Endothelial cell (in vitro differentiated cells): ENCODE measurements at regions not wholly inside any gene's neighbourhood (a gene's known extent, or its start where the extent isn't known, plus 50 kb on each side); places are given as distances from the start of the nearest gene placed in this dataset.
"Not testable (repeated sequence)": the region's sequence is repeated elsewhere in the genome, so short reads cannot be mapped to it uniquely, and the experiment has no call there.

Experiments
- DNase-seq: peaks from one replicate; pipeline ENCODE4 v3.0.0; 2021; ENCODE audit warnings: low spot score
- H3K27ac Mint-ChIP-seq: one replicate; pipeline ENCODE4 v1.8.0; 2021; ENCODE audit warnings: mixed read lengths, inconsistent platforms; ENCODE audit not compliant: unreplicated experiment
- H3K27me3 Mint-ChIP-seq: one replicate; pipeline ENCODE4 v1.8.0; 2021; ENCODE audit warnings: mild to moderate bottlenecking, moderate library complexity, mixed read lengths, inconsistent platforms; ENCODE audit not compliant: unreplicated experiment
- H3K36me3 Mint-ChIP-seq: one replicate; pipeline ENCODE4 v1.8.0; 2021; ENCODE audit warnings: mild to moderate bottlenecking, low read depth, mixed read lengths, inconsistent platforms; ENCODE audit not compliant: unreplicated experiment
- H3K4me1 Mint-ChIP-seq: one replicate; pipeline ENCODE4 v1.8.0; 2021; ENCODE audit warnings: mild to moderate bottlenecking, mixed read lengths, inconsistent platforms; ENCODE audit not compliant: unreplicated experiment
- H3K4me3 Mint-ChIP-seq: one replicate; pipeline ENCODE4 v1.8.0; 2021; ENCODE audit warnings: mild to moderate bottlenecking, mixed read lengths, inconsistent platforms; ENCODE audit not compliant: unreplicated experiment
- H3K9me3 Mint-ChIP-seq: one replicate; pipeline ENCODE4 v1.8.0; 2021; ENCODE audit warnings: mixed read lengths, inconsistent platforms; ENCODE audit not compliant: unreplicated experiment
- TF ChIP-seq, protein P1 (sequence below): fragments of 200-600 bp; sonication (generic); IDR thresholded peaks from one replicate; pipeline ENCODE4 v1.5.0; 2021; ENCODE audit warnings: antibody characterized with exemption; ENCODE audit not compliant: unreplicated experiment

DNA sequence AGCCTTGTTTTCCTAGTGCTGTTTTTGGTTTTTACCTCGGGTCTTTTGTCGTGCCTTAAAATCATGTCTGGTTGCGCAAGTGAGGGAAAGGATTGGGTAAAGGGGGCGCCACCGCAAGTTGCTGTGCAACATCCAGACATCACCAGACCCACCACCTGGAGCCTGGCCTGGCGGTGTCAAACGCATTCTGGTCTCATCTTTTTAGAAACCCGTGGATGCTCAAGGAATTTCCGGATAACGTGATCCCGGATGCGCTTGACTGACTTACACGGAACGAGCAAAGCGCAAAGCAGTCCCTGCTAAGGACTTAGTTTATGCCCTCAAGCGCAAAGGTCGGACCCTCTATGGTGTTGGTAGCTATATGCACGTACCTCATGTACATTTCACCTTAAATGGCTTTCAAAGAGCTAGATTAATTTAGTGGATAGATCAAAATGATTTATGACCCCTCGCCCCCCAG is 105.2 kb downstream of the OR2B2 start:
- peak overlapping the region; percentile 91 for H3K4me3 Mint-ChIP-seq
- peak overlapping the region; percentile 57 for H3K27ac Mint-ChIP-seq
- H3K4me1 Mint-ChIP-seq = peaks cover 30% of the 10 kb centered on the region
- no peaks in the 10 kb centered on the region for H3K9me3 Mint-ChIP-seq
- peaks cover 10% of the 10 kb centered on the region for H3K27me3 Mint-ChIP-seq
- DNase-seq = peak; percentile 29
- H3K36me3 Mint-ChIP-seq = no peaks in the 10 kb centered on the region
- TF ChIP-seq, protein P1, sequence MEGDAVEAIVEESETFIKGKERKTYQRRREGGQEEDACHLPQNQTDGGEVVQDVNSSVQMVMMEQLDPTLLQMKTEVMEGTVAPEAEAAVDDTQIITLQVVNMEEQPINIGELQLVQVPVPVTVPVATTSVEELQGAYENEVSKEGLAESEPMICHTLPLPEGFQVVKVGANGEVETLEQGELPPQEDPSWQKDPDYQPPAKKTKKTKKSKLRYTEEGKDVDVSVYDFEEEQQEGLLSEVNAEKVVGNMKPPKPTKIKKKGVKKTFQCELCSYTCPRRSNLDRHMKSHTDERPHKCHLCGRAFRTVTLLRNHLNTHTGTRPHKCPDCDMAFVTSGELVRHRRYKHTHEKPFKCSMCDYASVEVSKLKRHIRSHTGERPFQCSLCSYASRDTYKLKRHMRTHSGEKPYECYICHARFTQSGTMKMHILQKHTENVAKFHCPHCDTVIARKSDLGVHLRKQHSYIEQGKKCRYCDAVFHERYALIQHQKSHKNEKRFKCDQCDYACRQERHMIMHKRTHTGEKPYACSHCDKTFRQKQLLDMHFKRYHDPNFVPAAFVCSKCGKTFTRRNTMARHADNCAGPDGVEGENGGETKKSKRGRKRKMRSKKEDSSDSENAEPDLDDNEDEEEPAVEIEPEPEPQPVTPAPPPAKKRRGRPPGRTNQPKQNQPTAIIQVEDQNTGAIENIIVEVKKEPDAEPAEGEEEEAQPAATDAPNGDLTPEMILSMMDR = no peak

DNA sequence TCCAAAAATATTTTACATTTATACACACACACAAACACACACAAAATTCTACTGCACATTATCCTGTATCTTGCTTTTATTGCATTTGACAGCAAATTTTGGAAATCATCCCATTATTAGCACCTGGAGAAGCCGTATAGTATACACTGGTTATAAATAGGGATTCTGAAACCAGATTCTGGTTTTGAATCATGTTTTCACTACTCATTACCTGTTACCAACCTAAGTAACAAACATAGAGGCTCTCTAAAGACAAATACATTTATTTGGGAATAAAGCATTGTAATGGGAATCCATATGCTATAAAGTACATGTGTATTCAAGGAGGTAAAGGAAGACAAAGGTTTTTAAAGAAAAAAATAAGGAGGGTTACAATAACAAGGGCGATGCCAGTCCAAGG is 106.8 kb downstream of the OR2B2 start:
- H3K27ac Mint-ChIP-seq = no peak overlapping the region
- no peaks in the 10 kb centered on the region for H3K36me3 Mint-ChIP-seq
- TF ChIP-seq, protein P1 = no peak
- DNase-seq = no peak
- peaks cover 20% of the 10 kb centered on the region for H3K4me1 Mint-ChIP-seq
- no peak overlapping the region for H3K4me3 Mint-ChIP-seq
- peaks cover 6% of the 10 kb centered on the region for H3K27me3 Mint-ChIP-seq
- H3K9me3 Mint-ChIP-seq = no peaks in the 10 kb centered on the region

DNA sequence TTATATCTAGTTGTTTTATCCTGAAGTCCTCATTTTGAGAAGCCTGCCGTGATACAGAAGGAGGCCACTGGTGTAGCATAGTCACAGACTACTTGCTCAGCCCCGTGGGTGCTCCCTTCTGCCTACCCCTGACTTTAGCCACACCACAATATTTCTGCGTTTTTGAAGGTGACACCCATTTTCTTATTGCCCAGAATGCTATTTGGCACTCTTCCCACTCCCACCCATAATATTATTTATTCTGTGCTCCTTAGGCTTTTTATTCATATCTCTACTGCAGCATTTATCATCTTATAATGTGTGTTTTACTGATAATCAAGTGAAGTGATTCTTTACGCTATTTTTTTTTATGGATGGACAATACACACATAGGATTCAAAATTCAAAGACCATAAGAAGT is 107.3 kb downstream of the OR2B2 start:
- Mint-ChIP-seq H3K4me3 (no peak overlapping the region), H3K27ac (no peak overlapping the region), H3K36me3 (no peaks in the 10 kb centered on the region), H3K27me3 (peaks cover 6% of the 10 kb centered on the region), H3K9me3 (no peaks in the 10 kb centered on the region), H3K4me1 (peaks cover 17% of the 10 kb centered on the region)
- TF ChIP-seq, protein P1 = no peak
- DNase-seq = no peak

DNA sequence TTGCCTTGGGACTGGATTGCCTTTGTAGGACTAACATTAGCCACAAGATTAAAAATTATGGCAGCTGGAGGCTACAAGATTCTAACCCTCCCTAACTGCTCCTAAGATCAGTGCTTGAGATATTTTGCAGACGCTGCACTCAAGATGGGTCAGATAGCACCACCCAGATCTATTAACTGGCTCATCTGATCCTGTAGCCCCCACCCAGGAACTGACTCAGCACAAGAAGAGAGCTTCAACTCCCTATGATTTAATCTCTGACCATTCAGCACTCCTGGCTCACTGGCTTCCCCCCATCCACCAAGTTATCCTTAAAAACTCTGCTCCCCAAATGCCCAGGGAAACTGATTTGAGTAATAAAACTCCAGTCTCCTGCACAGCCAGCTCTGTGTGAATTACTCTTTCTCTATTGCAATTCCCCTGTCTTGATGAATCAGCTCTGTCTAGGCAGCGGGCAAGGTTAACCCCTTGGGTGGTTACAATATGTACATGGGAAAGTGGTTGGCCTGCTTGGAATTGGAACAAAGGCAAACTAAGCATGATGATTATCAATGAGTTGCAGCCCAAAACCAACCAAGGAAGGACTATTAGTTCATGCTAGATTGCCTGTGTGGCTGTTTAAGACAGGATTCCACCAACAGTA is 111.3 kb downstream of the OR2B2 start:
- no peak for DNase-seq
- Mint-ChIP-seq H3K27me3 (peaks cover 2% of the 10 kb centered on the region), H3K9me3 (no peaks in the 10 kb centered on the region), H3K27ac (no peak overlapping the region), H3K4me1 (peaks cover 2% of the 10 kb centered on the region), H3K36me3 (no peaks in the 10 kb centered on the region), H3K4me3 (no peak overlapping the region)
- TF ChIP-seq, protein P1 = no peak

DNA sequence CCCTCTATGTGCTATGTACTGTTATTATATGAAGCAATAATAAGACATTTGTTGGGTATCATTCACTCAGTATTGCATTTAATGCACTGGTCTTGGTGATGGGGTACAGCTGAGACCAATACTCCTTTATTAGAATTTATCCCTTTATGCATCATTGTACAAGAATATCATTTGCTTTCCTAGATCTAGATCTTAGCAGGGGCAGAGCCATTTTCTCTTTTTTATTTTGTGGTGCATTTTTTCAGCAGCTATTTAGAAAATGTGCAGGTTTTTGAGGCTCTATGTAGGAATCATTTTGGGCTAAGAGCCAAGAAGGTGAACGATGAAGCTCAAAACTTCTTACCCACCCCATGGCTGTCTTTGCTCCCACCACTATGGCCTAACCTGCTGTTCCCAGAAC is 114.2 kb downstream of the OR2B2 start:
- Mint-ChIP-seq H3K27ac (no peak overlapping the region), H3K9me3 (no peaks in the 10 kb centered on the region), H3K36me3 (no peaks in the 10 kb centered on the region), H3K4me3 (no peak overlapping the region), H3K27me3 (peaks cover 6% of the 10 kb centered on the region), H3K4me1 (peaks cover 4% of the 10 kb centered on the region)
- DNase-seq = no peak
- TF ChIP-seq, protein P1 = no peak

DNA sequence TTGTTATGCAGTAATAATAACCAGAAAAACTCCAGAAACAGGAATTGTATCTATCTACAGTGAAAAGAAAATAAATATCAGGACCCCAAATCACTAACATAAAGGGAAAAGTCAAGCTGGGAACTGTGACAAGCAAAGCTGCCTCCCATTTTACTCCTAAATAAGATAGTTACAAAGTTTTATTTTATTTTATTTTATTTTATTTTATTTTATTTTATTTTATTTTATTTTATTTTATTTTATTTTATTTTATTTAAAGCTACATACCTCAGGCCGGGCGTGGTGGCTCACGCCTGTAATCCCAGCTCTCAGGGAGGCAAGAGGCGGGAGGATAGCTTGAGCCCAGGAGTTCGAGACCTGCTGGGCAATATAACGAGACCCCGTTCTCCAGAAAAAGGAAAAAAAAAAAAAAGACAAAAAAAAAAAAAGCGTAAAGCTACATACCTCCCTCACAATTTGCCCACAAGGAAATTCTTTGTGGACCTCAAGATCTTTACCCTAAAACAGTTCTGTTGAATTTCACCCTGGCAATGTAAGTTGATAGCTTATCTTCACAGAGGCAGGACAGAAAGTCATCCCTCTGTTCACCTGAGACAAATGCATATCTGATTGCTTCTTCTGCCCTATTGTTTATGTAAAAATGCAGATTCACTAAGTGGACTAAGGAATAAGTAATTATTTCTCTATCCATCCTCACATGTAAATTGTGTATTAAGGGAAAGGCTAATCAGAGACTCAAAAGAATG is 115.3 kb downstream of the OR2B2 start:
- not testable (repeated sequence) for H3K27ac Mint-ChIP-seq, DNase-seq, H3K9me3 Mint-ChIP-seq, H3K4me1 Mint-ChIP-seq, H3K36me3 Mint-ChIP-seq, H3K4me3 Mint-ChIP-seq, H3K27me3 Mint-ChIP-seq
